IMR-90 (cell line): ENCODE measurements at regions not wholly inside any gene's neighbourhood (a gene's known extent, or its start where the extent isn't known, plus 50 kb on each side); places are given as distances from the start of the nearest gene placed in this dataset.

Experiments
- BHLHE40 ChIP-seq: fragments of 150-350 bp; IDR thresholded peaks from 2 replicates; pipeline ENCODE4 v1.6.1; 2016; ENCODE audit warnings: mild to moderate bottlenecking, low read depth, low read length
- CTCF ChIP-seq: conservative IDR thresholded peaks from 2 replicates; pipeline ENCODE4 v1.5.1; 2012; ENCODE audit warnings: mild to moderate bottlenecking, low read depth, low read length, improper control_type of control experiment
- MXI1 ChIP-seq: IDR thresholded peaks from 2 replicates; pipeline ENCODE4 v1.6.1; 2012; ENCODE audit warnings: low read depth, mild to moderate bottlenecking, low read length, moderate library complexity, borderline replicate concordance
- POLR2A ChIP-seq: IDR thresholded peaks from 2 replicates; pipeline ENCODE4 v1.6.1; 2012; ENCODE audit warnings: mild to moderate bottlenecking, low read depth, low read length
- RAD21 ChIP-seq: IDR thresholded peaks from 2 replicates; pipeline ENCODE4 v1.6.1; 2012; ENCODE audit warnings: low read length, improper control_type of control experiment
- RFX5 ChIP-seq: IDR thresholded peaks from 2 replicates; pipeline ENCODE4 v1.8.0; 2012; ENCODE audit warnings: low read depth, mild to moderate bottlenecking, low read length, moderate library complexity

- TF ChIP-seq BHLHE40 (no peak), CTCF (no peak), POLR2A (no peak), RFX5 (no peak), RAD21 (no peak), MXI1 (no peak)
These were observed 112.1 kb upstream of the NPHP3 start for GRCh38 chr3:132834356-132834755.
